ENCODE measurements at regions not wholly inside any gene's neighbourhood (a gene's known extent, or its start where the extent isn't known, plus 50 kb on each side); places are given as distances from the start of the nearest gene placed in this dataset.

DNA sequence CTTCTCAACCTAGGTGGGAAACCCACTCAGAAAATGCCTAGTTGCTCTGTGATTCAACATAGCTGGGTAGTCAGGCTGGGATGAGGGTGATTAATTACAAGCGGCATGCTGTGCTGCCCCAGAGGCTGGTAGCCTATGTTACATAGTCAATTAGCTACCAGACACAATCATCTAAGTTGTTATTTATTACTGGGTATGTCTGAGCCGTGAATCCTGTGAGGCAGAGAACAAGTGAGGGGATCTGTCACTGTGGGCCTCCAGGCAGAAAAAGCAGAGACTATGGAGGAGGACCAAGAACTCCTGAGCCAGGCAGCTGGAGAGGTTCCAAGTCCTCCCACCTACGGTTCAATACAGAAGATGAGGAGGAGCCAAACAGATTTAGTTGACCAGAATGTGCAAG lies 186.6 kb upstream of the BDNF start:
- TF ChIP-seq, protein P1, sequence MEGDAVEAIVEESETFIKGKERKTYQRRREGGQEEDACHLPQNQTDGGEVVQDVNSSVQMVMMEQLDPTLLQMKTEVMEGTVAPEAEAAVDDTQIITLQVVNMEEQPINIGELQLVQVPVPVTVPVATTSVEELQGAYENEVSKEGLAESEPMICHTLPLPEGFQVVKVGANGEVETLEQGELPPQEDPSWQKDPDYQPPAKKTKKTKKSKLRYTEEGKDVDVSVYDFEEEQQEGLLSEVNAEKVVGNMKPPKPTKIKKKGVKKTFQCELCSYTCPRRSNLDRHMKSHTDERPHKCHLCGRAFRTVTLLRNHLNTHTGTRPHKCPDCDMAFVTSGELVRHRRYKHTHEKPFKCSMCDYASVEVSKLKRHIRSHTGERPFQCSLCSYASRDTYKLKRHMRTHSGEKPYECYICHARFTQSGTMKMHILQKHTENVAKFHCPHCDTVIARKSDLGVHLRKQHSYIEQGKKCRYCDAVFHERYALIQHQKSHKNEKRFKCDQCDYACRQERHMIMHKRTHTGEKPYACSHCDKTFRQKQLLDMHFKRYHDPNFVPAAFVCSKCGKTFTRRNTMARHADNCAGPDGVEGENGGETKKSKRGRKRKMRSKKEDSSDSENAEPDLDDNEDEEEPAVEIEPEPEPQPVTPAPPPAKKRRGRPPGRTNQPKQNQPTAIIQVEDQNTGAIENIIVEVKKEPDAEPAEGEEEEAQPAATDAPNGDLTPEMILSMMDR (IDR thresholded peaks at IDR 0.05): no peak
- TF ChIP-seq POLR2A (IDR thresholded peaks at IDR 0.05): no peak

Measured in Peyer's patch (tissue), 4 donors.